Endometrium (tissue), 2 donors: ENCODE measurements at regions not wholly inside any gene's neighbourhood (a gene's known extent, or its start where the extent isn't known, plus 50 kb on each side); places are given as distances from the start of the nearest gene placed in this dataset.
"Not testable (repeated sequence)": the region's sequence is repeated elsewhere in the genome, so short reads cannot be mapped to it uniquely, and the experiment has no call there.

Experiments
- FAIRE-seq: peaks from 2 replicates; lab custom pipeline; 2012; peaks lifted over from hg19 to GRCh38; lab: Jason Lieb, UNC
- donor health status: control.
- donor health status: control.

GRCh38 chr16:8110572-8111514 lies 479.5 kb downstream of the TMEM114 start:
- no peak for FAIRE-seq

- no peak for FAIRE-seq
Observed at GRCh38 chr16:8109510-8110369, 480.6 kb downstream of the TMEM114 start.

- no peak for FAIRE-seq
Observed at GRCh38 chr16:8108991-8109509, 481.3 kb downstream of the TMEM114 start.

- no peak for FAIRE-seq
Observed at GRCh38 chr16:8107296-8107695, 483.0 kb downstream of the TMEM114 start.

GRCh38 chr16:8103649-8104289 lies 486.5 kb downstream of the TMEM114 start:
- no peak for FAIRE-seq

GRCh38 chr16:8099586-8099985 lies 490.7 kb downstream of the TMEM114 start:
- no peak for FAIRE-seq

GRCh38 chr16:8098947-8099512 lies 491.3 kb downstream of the TMEM114 start:
- FAIRE-seq: no peak

GRCh38 chr16:8096211-8096610 lies 494.1 kb downstream of the TMEM114 start:
- FAIRE-seq: no peak

- no peak for FAIRE-seq
Observed at GRCh38 chr16:8094696-8095095, 495.6 kb downstream of the TMEM114 start.

GRCh38 chr16:8088820-8089338 lies 501.4 kb downstream of the TMEM114 start:
- FAIRE-seq: no peak

GRCh38 chr16:8087597-8088289 lies 502.6 kb downstream of the TMEM114 start:
- FAIRE-seq: no peak

- no peak for FAIRE-seq
Observed at GRCh38 chr16:8087146-8087545, 503.2 kb downstream of the TMEM114 start.

GRCh38 chr16:8084882-8085281 lies 505.4 kb downstream of the TMEM114 start:
- no peak for FAIRE-seq

- no peak for FAIRE-seq
Observed at GRCh38 chr16:8084302-8084701, 506.0 kb downstream of the TMEM114 start.

- no peak for FAIRE-seq
Observed at GRCh38 chr16:8083560-8083959, 506.8 kb downstream of the TMEM114 start.

GRCh38 chr16:8080817-8081216 lies 509.5 kb downstream of the TMEM114 start:
- no peak for FAIRE-seq

- FAIRE-seq: no peak
Observed at GRCh38 chr16:8075271-8075670, 515.0 kb downstream of the TMEM114 start.

GRCh38 chr16:8070506-8070905 lies 519.8 kb downstream of the TMEM114 start:
- no peak for FAIRE-seq

- not testable (repeated sequence) for FAIRE-seq
Observed at GRCh38 chr16:8068225-8068624, 522.1 kb downstream of the TMEM114 start.

GRCh38 chr16:8063159-8063558 lies 527.2 kb downstream of the TMEM114 start:
- no peak for FAIRE-seq

GRCh38 chr16:8062677-8063076 lies 527.6 kb downstream of the TMEM114 start:
- no peak for FAIRE-seq
